ENCODE measurements at regions not wholly inside any gene's neighbourhood (a gene's known extent, or its start where the extent isn't known, plus 50 kb on each side); places are given as distances from the start of the nearest gene placed in this dataset.
"Not testable (repeated sequence)": the region's sequence is repeated elsewhere in the genome, so short reads cannot be mapped to it uniquely, and the experiment has no call there.

- no peak for TF ChIP-seq CTCF (IDR thresholded peaks at IDR 0.05; ENCODE audit: low read depth, low read length)
- DNase-seq (ENCODE audit: extremely low read depth, low read depth) = no peak
Observed at GRCh38 chr18:22064581-22064980, 104.8 kb upstream of the GATA6 start.

DNA sequence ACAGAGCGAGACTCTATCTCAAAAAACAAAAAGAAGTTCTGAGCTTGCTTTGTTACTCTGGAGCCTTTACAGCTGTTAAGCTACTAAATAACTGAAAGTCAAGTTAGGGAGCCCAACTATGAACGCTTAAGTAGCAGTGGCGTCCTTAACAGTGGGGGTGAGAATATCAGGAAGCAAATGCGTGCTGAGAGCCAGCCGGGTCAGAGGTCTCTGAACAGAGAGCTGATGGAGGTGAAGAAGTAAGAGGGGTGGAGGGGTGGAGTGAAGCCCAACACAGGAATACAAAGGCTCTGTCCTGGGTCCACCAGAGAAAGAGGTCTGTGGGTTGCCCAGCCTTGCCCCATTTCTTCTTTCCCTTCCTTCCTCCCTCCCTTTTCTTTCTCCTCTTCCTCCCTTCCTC is 104.1 kb upstream of the GATA6 start:
- no peak for TF ChIP-seq CTCF (IDR thresholded peaks at IDR 0.05; ENCODE audit: low read depth, low read length)
- DNase-seq (ENCODE audit: extremely low read depth, low read depth) = no peak

DNA sequence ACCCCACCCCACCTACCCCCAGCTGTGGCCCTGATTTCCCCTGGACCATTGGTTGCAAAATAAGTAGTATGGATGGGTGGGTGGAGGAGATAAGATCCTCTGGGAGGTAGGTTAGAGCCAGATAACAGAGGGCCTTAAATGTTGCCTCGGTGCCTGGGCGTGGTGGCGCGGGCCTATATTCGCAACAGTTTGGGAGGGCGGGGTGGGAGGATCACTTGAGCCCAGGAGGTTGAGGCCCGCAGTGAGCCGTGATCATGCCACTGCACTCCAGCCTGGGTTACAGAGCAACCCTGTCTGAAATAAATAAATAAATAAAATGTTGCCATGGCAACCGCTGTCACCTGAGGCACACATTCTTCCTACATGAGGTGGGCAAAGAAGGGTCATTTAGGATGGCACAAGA is 103.3 kb upstream of the GATA6 start:
- TF ChIP-seq CTCF (IDR thresholded peaks at IDR 0.05; ENCODE audit: low read depth, low read length) = no peak
- DNase-seq (ENCODE audit: extremely low read depth, low read depth) = no peak

DNA sequence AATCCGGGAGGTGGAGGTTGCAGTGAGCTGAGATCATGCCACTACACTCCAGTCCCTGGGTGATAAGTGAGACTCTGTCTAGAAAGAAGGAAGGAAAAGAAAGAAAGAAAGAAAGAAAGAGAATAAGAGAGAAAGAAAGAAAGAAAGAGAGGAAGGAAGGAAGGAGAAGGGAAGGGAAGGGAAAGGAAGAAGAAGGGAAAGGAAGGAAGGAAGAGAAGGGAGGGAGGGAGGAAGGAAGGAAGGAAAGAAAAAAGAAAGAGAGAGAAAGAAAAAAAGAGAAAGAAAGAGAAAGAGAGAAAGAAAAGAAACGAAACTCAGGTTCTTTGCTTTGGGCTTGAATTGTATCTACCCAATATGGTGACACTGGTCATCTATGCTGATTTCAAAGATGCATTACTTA is 102.3 kb upstream of the GATA6 start:
- TF ChIP-seq CTCF (IDR thresholded peaks at IDR 0.05; ENCODE audit: low read depth, low read length) = no peak
- DNase-seq (ENCODE audit: extremely low read depth, low read depth) = no peak

DNA sequence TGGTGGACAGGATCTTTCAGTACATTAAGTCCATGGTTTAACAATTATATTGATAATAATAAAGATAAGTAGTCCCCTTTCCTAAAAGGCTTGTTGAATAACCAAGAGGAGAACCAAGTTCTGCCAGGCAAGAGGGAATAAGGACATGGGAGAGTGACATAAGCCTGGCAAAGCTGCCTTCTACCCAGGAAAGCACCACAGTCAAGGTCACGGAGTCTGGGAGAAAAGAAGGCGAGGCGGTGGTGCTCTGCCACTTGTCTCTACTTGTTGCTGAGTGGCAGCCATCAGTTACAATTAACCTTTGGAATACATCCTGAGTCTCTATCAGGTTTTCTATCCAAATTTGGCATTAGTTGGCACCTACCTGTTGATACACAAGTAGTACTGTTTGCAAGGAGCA is 101.7 kb upstream of the GATA6 start:
- DNase-seq (ENCODE audit: extremely low read depth, low read depth) = no peak
- no peak for TF ChIP-seq CTCF (IDR thresholded peaks at IDR 0.05; ENCODE audit: low read depth, low read length)

GRCh38 chr18:22068784-22069183 is 100.6 kb upstream of the GATA6 start:
- not testable (repeated sequence) for DNase-seq (ENCODE audit: extremely low read depth, low read depth)

- DNase-seq (ENCODE audit: extremely low read depth, low read depth) = no peak
- no peak for TF ChIP-seq CTCF (IDR thresholded peaks at IDR 0.05; ENCODE audit: low read depth, low read length)
Observed at GRCh38 chr18:22069916-22070315, 99.5 kb upstream of the GATA6 start.

DNA sequence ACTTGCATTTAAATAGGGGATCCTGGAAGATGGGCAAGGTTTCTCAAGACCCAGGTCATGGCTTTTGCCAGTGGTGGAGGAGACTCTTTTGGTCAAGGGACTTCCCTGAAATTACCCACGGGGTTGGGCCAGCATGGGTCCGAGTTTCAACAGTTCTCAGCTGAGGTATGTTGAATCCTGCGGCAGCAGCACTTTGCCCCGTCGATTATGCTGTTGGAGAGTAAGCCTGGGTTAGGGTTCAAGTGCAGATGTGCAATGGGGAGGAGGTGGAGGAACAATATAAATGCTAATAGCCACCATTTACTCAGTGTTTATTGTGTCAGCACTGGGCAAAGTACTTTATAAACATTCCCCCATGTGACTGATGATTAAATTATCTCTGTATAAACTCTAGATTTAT is 96.0 kb upstream of the GATA6 start:
- no peak for DNase-seq (ENCODE audit: extremely low read depth, low read depth)
- no peak for TF ChIP-seq CTCF (IDR thresholded peaks at IDR 0.05; ENCODE audit: low read depth, low read length)

Measured in AG09319 (cell line).